ENCODE measurements at regions not wholly inside any gene's neighbourhood (a gene's known extent, or its start where the extent isn't known, plus 50 kb on each side); places are given as distances from the start of the nearest gene placed in this dataset.

- DNase-seq, result no peak
These were observed 245.9 kb upstream of the RPL38 start for GRCh38 chr17:73957564-73957963.

DNA sequence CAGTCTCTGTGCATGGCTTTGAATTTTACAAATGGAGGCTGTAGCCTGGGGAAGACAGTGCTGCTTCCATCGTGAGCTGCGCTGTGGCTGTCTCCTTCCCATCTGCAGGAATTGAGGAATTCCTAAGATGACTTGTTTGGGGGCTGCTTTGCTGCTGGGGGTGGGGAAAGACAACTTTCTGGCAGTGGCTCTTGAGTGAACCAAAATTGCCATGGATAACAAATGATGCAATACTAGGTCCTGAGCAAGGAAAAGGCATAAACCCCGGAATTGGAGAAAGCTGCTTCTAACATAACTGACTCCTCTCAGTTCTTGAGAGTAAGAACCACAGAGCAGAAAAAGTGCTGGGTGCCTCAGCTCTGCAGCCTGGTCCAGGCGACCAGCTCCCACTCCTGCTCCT lies 245.0 kb upstream of the RPL38 start:
- DNase-seq, result no peak

DNA sequence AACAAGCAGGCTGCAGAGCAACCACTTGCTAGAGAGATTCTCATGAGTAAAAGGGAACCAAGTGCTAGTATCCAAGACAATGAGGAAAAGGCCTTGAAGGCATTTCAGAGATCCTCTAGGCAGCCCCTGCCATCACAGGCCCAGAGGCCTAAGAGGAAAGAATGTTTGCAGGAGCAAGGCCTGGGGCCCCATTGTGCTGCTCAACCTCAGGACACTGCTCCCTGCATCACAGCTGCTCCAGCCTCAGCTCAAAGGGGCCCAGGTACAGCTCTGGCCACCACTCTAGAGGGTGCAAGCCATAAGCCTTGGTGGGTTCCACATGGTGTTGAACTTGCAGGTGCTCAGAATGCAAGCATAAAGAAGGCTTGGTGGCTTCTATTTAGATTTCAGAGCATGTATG lies 243.0 kb upstream of the RPL38 start:
- DNase-seq, result no peak

- no peak for DNase-seq
These were observed 241.2 kb upstream of the RPL38 start for GRCh38 chr17:73962308-73962707.

DNA sequence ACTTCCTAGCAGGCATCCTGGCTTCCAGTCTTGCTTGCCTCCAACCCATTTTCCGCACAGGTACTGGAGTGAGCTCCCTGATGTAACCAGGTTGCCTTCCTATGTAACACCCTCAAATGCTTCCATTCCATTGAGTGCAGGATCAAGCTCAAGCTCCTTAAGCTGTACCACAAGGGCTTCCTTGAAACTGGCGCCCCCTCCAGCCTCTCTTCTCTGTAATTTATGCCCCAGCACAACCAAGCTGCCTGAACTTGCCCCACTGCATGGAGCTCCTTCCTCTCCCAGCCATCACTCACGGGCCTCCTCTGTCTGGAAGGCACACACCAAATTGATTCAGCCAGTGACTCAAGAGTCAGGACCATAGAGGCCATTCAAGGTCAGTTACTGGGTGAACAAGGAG lies 234.8 kb upstream of the RPL38 start:
- DNase-seq, result no peak

DNA sequence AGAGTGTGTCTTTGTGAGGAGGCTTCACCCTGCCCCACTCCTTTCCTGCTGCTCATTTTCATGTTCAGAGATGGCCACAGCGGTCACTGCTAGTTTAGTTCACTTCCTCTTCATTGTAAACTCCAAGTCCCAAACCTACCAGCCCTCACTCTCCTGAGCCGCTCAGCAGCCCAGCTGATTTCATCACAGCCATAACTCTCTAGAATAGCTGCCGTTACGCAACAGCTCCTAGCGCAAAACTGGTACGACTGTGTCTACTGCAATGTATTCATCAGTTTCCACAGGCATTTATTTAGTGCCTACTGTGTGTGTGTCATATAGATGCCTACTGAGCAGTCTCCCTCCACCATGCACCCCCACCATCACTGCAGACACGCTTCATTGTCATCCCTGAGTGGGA lies 233.5 kb upstream of the RPL38 start:
- no peak for DNase-seq

DNA sequence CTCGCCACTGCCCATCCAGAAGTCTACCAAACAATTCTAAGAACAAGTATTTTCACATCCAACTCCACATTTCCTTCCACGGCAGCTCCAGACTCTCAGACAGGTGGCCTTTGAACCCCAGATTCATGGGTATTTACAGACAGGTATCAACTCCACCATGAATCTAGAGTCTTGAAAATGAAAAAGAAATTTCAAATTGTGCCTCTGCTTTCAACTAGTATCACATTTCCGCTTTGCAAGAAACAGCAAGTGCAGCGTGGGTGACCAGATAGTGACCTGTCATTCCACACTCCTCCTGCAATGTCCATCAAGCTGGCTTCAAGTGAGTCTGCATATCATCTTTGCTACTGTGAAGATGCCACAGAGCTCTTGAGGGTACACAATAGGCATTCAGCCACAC lies 232.4 kb upstream of the RPL38 start:
- no peak for DNase-seq

DNA sequence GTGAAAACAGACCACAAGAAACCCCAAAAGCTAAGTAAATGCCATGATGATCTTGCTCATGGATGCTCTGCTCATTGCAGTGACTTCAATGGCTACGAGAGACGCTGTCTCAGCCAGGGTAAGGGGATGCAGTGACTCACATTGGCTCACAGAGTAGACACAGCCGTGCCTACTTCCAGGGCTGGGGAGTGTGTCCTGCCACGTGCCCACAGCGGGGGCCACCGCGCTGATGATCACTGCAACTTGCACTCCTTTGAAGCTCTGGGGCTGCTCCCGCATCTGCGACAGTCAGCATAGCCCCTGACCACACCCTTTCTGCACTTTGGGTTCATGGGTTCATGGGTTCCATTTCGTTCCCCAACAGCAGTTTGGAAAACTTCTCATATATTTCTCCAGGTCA lies 231.4 kb upstream of the RPL38 start:
- DNase-seq, result no peak

DNA sequence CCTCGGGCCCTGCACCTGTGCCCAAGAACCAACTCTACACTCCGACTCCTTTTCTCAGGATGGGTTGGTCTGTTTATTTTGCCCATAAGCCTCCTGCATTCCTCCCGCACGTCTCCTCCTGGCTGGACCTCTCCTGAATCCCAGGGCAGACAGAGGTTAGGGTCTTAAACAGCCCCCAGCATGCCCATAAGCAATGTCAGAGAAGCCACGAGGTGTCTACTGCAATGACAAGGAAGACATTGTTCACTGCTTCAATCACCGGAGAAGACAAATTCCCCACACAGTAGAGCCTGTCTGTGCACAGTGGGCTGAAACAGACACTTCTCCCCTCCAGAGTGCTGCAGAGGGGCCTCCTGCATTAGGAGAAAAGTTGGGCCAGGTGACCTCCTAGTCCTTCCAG lies 230.6 kb upstream of the RPL38 start:
- DNase-seq, result no peak

DNA sequence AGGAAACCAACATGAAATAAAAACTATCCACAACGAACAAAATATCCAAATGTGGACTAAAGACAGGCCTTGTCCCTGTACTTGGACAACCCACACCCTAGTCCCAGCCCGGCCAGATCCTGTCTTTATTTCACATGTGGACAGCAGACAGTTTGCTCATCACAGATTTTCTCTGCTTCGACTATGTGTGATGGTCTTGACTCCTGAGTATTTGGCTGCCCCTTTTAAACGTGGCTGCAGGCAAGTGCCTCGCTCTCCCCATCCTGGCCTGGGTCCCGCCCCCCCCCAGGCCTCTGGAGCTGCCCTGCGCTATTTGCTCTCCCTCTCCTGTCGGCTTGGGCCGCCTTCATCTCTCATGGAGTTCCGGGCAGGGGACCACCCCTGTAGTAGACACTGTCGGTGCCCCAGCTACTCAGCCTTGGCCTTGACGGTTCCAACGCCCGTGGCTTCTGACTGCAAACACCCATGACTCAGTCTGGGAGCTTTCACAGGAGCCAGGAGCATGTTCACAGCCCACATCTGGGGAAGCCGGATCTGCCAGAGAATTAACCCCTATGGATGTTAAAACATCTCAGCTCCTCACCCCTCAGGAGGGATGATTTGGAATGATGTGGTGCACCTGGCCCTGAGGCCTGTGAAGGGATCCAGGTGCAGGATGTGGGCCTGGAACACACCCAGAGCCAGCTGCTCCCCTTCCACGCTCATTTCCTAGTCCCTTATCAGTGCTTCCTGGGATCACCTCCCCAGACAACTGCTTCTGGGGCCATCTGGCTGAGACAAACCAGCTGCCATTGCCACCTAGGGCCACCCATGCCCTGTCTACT lies 229.7 kb upstream of the RPL38 start:
- DNase-seq, result no peak

- DNase-seq, result no peak
These were observed 228.9 kb upstream of the RPL38 start for GRCh38 chr17:73974536-73974935.

DNA sequence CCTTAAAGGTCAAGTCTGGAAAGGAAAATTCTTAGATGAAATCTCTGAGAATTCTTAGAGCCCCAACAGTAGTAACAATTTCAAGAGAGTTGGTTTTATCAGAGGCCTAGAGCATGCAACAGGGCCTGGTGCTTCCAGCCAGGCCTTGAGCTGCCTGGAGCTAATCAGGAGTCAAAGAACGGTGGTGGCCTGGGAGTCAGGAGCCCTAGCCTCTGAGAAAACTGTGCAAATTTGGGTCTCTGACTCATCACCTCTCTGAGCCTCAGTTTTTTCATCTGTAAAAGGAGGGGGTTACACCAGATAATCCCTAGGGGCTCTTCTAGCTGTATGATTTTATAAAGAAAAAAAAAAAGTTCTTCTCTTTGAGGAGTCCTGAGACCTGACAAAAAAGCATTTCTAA lies 227.3 kb upstream of the RPL38 start:
- DNase-seq, result no peak

- DNase-seq, result no peak
These were observed 226.6 kb upstream of the RPL38 start for GRCh38 chr17:73976676-73977521.

DNA sequence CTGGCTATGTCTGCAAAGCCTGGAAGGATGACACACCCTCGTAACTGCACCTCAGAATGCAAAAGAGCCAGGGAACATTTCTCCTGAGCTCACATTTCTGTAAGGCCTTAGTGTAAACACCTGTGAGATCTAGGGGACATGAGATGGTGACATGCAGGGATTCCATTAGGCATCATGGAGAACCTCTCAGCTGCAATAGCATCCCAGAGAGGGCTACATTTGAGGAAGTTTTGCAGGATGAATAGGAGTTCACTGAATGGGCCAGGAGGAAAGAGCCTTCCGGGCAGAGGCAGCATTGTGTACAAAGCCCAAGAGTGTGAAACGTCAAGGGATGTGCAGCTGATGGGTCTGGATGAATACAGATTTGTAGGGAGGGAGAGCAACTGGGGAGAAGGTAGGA lies 223.0 kb upstream of the RPL38 start:
- no peak for DNase-seq

GRCh38 chr17:73982871-73983270 lies 220.6 kb upstream of the RPL38 start:
- DNase-seq, result no peak

GRCh38 chr17:73983621-73984400 lies 219.7 kb upstream of the RPL38 start:
- DNase-seq, result no peak

GRCh38 chr17:73984941-73985340 lies 218.5 kb upstream of the RPL38 start:
- DNase-seq, result no peak

- no peak for DNase-seq
These were observed 217.9 kb upstream of the RPL38 start for GRCh38 chr17:73985466-73986015.

DNA sequence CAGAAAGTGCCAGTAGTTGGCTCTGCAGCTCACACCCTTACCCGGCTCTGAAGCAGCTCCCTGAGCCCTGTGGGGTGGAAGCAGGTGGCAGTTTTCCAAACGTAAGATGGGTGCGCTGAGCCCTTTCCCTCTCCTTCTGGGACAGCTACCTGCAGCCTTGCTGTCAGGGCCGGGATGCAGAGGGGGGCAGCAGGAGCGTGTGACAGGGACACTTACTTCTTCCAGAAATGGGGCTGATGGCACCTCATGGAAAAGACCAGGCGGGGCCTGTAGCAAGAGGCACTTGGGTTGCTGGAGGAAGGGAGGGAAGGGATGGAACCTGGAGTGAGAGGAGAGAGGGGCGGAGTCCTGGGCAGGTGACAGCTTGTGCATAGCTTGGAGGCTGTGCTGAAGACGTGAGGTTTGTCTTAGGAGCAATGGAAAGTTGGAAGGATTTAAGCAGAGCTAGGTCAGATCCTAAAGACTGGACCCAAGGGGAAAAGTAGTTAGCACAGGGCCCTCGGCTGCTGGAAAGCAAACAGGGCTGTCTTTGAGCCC lies 216.8 kb upstream of the RPL38 start:
- DNase-seq, result no peak

DNA sequence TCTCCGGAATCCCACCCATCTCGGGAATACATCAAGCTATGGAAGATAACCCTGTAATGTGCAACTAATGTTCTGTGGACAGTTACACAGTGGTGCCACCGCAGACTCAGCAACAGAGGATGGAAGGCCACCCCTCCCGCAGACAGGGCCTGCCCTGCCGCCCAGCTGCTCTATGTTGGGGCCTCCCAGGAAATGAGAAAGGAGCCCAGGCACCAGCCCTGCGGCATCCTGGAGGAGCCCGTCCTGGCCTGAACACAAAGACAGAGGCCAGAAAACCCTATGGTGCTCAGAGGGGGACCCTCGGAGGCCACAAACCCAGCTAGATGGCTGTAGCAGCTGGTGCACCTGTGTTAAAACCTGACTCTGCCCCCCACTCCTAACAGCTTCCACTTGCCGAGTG lies 216.1 kb upstream of the RPL38 start:
- no peak for DNase-seq

DNA sequence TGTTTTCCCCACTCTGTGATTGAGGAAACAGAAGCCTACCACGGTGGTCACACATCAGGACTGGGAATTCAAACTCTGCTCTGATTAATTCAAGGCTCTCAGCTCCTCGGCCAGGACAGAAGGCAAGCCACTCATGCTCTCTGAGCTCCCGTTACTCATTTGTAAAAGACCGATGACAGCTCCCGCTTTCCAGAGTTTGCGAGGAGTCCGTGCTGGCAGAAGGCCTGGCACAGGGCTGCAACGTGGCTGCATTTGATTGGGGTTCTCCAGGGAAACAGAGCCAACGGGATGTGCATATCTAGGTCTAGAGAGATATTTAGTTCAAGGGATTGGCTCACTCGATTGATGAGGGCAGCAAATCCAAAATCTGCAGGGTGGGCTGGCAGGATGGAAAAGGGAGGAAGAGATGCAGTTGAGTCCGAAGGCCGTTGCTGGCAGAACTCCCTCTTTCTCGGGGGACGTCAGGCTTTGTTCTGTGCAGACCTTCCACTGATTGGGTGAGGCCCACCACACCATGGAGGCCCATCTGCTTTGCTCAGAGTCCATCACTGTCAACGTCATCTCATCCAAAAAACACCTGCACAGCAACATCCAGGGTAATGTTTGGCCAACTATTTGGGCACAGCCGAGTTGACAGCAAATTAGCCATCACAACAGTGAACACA lies 215.5 kb upstream of the RPL38 start:
- DNase-seq, result no peak

DNA sequence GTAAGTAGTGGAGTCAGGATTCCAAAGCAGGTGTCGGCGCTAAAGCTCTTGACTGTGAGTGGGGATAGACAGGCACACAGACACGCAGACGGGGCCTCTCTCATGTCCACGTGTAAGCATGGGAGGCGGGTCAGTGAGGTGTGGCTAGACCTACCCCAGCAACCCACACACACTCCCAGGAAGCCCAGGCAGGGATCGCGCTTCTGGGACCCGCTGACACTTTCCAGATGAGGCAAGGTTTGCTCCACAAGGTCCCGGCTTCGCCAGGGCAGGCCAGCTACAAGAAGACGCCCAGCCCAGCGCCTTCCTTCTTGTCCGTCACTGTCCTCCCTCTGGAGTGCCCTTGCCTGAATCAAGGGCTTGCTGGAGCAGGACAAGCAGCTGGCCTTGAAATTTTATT lies 213.8 kb upstream of the RPL38 start:
- DNase-seq, result no peak

All from activated CD4-positive, CD25-positive, alpha-beta regulatory T cell (primary cell).